ENCODE measurements at regions not wholly inside any gene's neighbourhood (a gene's known extent, or its start where the extent isn't known, plus 50 kb on each side); places are given as distances from the start of the nearest gene placed in this dataset.

DNA sequence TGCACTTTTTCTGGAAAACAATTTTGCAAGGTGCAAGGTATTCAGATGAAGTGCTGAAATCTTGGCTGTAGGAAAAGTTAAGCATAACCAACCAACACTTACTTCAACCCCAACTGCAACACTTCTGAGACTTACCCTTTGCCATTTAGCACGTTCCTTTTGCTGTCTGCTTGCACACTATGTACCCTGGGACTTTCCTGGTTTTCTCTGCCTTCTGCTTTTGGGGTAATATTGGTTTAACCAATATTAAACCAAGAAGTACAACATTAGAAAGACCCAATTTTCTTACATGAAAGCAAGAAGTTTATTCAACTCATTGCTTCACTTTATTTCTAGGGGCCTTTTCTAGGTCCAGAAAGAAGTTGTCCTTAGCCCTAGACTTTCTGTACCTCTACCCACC lies 193.0 kb downstream of the HLX start:
- DNase-seq, result no peak

DNA sequence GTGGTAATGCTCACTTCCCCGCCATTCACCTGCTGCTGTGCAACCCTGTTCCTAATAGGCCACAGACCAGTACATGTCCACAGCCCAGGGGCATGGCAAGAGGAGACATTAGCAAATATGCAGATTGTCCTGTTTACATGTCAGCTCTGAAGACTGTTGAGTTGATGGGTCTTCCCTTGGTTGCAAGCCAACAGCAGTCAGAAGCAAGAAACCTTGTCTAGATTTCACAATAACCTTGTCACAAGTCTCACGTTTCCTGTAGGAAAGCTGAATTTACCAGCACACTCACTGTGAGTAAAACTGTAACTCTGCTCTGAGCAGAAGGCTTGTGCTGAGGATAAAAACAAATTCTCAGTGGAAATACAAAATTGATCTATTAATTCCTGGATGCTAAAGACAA lies 195.1 kb downstream of the HLX start:
- DNase-seq, result no peak

- no peak for DNase-seq
These were observed 196.7 kb downstream of the HLX start for GRCh38 chr1:221075911-221076310.

- no peak for DNase-seq
These were observed 197.2 kb downstream of the HLX start for GRCh38 chr1:221076391-221076811.

DNA sequence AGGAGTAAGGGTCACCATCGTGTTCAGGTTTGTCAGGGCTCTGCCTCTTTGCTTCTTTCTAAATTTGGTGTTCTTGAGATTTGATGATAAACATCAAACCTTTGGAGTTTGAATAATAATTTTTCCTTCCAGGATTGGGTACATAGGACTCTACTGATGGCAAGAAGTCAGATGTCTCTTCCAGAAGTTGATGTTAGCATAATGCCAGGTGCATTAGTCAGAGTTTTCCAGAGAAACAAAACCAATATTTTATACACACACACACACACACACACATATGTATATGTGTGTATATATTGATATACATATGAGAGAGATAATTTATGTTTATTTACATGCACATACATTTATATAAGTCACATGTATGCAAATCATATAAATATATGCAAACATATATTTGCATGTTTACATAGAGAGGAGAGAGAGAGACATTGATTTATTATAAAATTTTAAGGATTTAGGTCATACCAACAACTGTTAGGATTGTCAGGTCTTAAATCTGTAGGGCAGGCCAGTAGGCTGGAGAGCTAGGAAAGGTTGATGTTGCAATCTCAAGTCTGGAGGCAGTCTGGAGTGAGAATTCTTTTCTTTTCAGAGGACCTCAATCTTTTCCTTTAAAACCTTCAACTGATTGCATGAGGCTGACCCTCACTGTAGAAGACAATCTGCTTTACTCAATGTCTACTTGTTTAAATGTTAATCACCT lies 199.2 kb downstream of the HLX start:
- no peak for DNase-seq

DNA sequence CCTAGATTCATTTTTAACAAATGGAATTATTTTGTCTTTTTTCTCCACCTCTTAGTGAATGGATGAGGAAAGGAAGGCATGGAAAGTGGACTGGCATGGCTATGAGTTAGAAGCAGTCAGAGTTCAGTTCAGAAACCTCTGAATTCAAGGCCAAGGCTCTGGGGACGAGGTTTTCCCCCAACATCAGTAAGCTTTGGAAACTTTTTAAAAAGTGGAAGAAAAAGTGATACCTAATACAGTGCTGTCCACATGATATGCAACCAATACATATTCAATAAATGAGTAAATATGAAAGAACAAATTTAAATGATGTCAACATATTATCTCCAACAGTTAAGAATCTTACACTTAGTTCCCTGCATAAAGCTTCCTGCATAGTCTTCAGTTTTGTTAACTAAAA lies 204.7 kb downstream of the HLX start:
- no peak for DNase-seq

- DNase-seq, result no peak
These were observed 205.4 kb downstream of the HLX start for GRCh38 chr1:221084681-221085080.

DNA sequence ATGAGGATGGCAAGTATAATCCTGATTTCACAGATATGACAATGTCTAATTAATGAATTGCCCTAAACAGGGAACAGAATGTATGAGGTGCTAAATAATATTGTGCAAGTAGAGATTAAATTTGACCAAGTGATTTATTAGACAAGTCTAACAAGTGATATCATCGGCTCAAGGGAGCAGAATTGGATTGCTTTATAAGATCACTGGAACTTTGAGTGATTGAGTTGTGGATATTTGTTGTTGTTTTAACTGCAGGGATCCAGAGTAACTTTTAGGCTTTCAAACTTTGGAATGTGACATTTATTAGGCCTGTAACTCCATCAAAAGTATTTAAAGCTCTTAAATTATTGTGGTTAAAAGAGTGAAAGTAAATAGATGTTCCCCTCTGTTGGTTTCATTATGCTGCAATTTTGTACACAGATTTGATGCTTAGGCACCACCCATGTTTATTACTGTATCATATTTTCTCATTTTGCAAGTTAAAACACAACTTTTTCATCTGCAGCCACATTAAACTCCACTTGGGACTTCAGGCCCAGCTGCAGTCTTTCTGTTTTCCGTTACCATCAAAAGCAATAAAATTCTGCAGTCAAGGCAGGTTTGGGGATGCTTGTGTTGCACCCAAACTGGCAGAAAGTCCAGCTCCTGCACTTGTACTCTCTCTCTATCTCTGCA lies 206.6 kb downstream of the HLX start:
- no peak for DNase-seq

DNA sequence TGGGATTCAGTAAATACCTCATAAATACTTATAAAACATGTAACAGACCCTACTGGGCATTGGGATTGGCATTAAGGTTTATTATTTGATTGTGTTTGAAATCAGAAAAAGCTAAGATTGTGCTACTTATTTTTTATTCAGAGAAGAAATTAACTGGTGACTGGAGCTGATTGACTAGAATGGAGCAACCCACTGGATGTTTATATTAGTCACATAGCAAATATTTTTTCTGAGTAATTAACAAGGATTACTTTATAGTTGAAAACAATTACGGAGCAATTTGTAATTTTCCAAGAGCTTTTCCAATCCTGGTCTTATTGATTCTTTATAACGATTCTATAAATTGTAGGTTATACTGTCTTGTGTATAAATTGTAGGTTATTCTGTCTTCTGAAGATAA lies 208.7 kb downstream of the HLX start:
- DNase-seq, result no peak

DNA sequence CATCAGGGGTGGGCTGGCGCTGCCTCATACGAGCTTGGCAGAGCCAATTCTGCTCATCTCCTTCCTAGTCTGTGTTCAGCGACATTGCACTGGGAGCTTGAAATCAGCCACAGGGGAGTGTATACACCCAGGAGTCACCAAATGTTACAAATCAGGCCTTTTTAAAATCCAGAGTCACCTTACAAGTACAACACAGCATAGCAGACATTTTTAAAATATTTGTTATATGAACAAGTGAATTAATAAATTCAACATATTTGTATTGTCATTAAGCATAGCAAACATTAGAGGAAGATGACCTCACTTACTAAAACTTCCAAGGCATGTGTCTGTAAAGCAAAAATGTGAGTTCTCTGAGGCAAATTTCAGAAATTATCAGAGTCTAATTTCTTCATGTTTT lies 210.0 kb downstream of the HLX start:
- DNase-seq, result no peak

DNA sequence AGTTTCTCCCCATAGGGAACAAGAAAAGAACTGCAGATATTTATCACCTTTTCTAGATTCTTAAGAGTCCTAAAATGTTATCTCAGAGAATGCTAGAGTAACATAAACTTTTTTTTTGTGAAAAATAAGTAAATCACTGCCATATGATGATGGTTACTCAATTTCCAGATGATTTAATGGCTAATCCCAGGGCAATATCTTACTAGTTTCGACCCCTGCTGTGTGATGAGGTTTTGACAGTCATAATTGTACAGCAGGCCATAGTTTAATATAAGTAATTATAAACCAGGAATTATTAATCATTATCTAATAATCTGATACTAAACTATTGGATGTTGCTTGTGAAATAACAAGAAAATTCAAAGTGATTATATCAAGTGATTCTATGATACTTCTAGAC lies 210.6 kb downstream of the HLX start:
- DNase-seq, result no peak

DNA sequence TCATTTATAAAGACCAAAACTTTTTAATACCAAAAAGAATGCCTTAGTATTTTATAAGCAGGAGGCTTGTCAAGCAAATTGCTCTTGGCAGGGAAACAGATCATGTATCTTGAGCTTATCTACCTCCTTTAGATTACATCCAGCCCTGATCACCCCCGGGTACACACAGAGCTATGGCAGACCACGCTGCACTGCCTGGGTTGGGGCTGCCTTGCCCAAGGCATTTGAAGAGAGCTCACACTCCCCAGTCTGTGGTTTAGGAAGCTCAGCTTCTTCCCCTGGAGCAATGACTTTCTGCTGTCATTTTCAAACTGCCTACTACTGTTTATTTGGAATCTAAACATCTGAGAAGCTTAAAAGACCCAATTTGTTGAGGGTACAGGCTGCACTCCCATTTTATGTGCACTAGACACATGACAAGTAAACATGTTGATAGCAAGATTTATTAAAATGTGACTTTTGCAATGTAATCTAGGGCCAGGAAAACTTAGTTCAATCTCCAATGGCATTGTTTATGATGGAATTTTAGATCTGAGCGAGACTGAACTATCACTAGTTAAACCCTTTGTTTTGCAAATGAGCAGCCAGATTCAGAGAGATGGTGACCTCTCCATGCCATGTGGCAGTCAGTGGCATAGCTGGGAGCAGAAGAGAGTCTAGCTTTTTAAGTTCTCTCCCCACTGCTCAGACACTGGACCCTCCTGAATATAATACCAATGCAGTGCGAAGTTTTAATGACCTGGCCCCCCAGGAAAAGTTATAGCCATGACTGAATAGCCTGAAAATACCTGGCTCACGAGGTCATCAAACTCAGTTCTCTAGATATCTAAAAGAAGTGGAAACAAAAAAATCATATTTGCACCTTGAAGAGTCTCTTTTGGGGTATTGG lies 214.9 kb downstream of the HLX start:
- DNase-seq, result no peak

GRCh38 chr1:221097479-221098281 lies 218.4 kb downstream of the HLX start:
- DNase-seq, result peak; percentile 80

DNA sequence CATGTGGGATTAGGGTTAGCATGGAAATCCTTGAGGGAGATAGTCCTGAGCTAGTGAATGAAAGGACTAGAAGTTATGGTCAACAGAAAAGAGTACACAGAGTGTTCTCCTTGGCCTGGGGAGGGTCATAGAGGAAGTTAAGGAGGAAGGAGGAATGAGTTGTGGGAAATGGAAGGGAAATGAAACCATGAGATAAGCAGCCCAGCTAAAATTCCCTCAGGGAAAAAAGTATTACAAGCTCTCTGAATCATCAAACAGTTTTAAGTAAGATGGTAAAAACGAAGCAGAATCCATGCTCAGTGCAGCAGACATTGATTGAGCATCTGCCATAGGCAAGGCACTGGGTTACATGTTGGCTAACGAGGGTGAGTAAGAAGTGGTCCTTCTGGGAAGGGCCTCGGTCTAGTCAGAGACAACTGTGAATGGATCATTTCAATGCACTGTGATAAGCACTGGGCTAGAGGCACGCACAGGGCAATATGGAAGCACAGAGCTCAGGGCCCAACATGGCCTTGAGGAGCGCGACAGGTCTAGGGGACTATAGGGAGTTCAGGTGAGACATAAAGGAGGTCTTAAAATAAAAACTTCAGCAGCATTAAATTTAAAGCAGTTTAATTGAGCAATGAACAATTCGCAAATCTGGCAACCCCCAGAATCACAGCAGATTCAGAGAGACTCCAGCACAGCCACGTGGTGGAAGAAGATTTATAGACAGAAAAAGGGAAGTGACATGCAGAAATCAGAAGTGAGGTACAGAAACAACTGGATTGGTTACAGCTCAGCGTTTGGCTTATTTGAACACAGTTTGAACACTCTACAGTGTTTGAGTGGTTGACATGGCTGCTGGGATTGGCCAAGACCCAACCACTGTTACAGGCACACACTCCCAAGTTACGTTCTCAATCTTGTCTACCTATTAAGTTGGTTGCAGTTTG lies 219.5 kb downstream of the HLX start:
- no peak for DNase-seq

DNA sequence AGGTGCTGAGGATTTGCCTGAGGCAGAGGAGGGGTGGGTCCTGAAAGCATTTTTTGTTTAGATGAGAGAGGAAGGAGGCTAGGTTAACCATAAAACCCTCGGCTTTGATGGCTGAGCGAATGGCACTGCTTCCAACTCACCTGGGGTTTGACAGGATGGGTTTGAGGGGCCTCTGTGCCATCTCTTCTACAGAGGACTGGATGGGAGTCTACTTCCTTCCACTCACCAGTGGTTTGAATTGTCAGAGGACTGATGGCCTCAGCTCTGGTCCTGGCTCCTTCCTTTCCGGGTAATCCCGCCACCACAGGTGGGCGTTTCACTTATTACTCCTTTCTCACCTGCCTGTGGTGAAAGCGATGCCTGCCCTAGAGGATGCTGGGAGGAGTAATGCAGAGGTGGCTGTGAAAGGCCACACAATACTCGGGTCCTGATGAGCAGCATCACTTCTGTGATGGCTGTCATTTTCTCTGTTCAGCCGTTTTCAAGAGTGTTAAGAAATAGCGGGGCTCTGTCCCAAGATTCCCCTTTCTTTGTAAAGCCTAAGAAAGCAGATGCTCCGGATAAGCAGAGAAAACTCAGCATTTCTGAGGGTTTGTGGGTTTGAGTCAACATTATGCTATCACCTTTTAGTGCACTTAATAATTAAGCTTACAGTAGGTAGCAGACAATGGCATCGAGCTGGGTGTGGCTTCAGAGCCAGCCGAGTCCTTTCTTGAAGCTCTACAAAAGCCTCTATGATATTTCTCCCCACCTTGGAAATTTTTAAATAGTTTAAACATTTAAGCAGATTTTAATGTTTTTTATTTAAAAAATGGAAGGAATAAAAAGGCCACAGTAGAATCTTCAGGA lies 220.7 kb downstream of the HLX start:
- DNase-seq, result no peak

DNA sequence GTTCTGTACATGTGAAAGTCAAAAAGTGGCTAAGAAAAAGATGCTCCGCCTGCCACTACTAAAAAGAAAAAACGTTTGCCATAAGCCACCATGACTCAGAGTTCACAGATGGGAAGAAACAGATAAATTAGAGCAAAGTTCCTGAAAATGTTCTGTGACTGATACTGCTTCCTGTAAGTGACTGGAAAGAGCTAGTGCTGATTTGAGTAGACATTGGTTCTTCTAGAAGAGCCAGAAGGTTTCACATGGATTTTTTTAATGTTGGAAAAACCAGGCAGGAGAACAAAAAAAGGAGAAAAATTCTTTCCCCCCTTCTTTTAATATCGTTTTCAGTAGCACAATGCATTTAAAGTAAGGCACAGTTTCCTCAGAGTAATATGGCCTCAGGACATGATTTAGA lies 221.4 kb downstream of the HLX start:
- no peak for DNase-seq

DNA sequence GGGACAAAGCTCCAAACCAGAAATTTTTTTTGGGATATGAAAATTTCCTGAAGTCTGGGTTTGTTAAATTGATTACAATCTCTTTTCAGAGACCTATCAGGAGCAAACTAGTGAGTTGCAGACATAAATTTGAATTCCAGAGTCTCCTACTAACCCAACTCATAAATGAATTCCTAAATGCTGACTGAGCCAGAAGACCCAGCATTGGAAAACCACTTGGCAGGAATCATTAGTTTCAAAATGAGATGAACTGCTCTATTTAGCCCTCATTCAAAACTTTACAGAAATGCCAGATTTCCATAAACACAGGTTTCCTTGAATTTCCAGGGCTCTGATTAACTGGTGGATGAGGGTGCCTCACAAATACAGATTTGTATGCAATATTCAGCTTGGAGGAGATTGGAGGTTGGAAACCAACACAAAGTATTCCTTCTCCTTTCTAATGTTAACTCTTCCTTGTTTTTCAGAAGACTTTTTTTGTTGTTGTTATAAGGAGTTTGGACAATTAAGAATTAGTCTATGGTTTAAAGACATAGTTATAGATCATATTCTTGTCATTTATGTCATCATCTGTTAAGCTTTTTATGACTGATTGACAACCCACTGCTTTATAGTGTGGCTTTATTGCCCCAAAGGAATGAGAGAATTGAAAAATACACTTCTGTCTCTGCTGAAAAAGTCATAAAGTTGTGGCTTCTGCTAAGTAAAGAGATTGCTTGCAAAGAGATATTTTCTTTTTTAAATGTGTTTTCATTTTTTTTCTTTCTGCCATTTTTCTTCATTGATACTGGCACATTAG lies 222.8 kb downstream of the HLX start:
- DNase-seq, result no peak

GRCh38 chr1:221104596-221104995 lies 225.4 kb downstream of the HLX start:
- no peak for DNase-seq

DNA sequence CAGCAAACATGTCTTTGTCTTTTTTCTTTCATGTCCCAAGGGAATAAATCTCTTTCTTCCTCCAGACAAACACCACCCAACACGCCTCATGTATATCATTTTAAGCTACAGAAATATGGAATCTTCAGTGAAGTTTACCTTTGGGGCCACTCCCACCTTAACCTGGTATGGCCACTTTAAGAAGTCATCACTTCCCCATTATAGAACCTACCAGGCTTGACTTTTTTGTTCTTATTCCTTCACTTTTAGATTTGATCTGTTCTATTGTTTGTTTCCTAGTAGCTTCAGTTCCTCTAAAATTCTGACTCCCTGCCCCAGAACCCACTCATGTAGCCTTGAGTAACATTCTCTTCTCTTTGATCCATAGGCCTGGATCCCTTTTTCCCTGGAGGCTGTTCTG lies 226.3 kb downstream of the HLX start:
- DNase-seq, result no peak

DNA sequence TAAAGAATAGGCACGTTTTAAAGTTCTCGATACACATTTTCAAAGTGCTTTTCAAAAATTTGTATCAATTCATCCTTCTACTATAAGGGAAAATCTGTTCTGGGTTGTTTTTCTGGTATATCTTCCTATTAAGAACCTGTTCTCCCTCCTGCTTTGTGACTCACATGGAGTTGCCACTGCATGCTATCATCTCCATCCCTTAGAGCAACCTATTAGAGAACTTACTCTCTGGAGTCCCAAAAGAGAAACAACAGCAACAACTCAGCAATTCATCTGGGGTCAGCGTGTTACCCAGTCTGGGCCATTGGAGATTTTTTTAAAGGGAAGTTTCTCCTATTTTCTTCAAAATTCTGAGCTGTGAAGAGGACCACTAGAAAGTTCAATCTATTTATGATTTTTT lies 227.4 kb downstream of the HLX start:
- DNase-seq, result no peak
